ENCODE measurements at regions not wholly inside any gene's neighbourhood (a gene's known extent, or its start where the extent isn't known, plus 50 kb on each side); places are given as distances from the start of the nearest gene placed in this dataset.

DNA sequence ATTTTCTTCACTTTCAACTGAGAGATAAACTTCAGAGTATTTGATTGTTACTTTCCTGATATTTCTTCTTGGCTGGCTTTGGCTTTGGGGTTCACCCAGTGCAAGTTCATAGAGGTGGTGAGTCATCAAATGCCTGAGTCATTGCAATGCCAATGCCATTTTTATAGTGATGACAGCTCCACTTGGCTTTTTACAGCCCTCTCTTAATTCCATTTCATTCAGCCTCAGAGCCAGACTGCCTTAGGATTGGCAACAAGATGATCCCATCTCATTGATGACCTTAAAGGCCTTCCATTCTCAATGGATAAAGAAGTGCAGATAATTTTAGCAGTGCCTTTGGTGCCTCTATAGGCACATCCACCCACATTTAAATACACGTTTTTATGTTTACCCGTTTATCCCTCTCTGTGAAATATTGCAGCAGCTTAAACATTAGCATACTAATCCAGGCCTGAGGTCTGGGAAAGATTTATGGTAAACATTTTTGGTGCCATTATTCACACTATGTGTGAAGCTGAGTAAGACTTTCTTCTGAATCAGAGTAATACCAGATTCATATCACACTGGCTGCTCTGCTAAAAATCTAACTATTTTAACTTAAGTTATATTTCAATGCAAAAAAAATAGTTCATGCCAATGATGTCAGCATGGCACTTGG lies 88.9 kb upstream of the TYRP1 start:
- TF ChIP-seq, protein P1, sequence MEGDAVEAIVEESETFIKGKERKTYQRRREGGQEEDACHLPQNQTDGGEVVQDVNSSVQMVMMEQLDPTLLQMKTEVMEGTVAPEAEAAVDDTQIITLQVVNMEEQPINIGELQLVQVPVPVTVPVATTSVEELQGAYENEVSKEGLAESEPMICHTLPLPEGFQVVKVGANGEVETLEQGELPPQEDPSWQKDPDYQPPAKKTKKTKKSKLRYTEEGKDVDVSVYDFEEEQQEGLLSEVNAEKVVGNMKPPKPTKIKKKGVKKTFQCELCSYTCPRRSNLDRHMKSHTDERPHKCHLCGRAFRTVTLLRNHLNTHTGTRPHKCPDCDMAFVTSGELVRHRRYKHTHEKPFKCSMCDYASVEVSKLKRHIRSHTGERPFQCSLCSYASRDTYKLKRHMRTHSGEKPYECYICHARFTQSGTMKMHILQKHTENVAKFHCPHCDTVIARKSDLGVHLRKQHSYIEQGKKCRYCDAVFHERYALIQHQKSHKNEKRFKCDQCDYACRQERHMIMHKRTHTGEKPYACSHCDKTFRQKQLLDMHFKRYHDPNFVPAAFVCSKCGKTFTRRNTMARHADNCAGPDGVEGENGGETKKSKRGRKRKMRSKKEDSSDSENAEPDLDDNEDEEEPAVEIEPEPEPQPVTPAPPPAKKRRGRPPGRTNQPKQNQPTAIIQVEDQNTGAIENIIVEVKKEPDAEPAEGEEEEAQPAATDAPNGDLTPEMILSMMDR (IDR thresholded peaks at IDR 0.05), result no peak

DNA sequence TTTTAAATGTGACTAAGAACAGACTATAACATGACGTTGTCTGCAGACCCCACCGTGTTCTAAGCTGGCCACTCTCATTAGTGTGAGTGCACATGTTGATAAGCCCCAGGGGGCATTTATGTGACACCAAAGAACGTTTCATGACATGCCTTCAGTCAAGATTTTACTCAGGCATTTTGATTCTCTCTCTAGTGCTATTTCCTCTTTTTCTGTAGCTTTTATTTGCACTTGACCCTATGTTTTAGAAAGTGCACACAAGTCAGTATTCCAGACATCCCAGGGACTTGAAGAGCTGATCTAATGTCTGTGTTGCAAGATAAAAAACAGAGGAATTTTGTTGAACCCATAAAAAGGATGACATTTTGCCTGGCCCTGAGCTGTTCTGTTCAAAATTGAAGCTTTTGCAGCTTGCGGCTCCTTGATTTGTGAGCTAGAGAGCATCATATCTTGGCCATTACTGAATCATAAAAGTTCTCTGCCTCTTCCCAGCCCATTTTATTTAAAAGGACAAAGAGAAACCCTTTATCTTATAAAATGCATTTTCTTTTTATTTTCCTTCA lies 80.9 kb upstream of the TYRP1 start:
- TF ChIP-seq, protein P1 (IDR thresholded peaks at IDR 0.05), result no peak

DNA sequence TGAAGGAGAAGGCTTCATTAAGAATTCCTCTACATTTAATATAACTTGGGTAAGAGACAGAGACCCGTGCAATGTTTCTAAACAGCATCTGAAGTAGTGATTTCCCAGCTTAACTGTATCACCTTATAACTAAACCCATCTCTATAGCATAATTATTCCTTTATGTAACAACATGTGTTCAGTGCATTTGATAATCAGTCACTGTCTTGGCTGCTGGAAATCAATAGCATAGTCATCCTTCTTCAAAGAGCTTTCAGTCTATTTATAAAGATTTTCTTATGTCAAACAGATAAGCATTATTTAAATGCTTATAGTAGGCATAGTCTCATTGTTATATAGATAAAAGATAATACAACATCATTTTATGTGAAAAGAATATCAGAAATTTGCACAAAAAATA lies 80.1 kb upstream of the TYRP1 start:
- TF ChIP-seq, protein P1 (IDR thresholded peaks at IDR 0.05), result no peak

DNA sequence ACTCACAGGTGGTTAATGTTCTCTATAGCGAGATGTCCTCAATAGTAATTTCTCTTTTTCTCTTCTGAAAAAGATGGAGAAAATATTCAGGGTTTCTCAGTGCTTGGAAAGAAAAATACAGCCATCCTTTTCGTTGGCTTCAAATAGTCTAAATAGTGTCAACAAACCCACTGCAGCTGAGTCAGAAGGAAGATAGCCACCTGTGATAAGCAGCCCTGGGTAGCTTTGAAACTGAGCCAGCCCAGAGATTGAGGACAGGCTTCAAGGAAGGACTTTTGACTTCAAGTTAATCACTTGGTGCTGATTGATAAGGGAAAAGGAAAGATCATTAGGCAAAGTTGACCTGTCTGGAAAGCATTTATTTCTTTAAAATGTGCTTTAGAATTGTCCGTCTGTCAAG lies 78.7 kb upstream of the TYRP1 start:
- TF ChIP-seq, protein P1 (IDR thresholded peaks at IDR 0.05), result no peak

DNA sequence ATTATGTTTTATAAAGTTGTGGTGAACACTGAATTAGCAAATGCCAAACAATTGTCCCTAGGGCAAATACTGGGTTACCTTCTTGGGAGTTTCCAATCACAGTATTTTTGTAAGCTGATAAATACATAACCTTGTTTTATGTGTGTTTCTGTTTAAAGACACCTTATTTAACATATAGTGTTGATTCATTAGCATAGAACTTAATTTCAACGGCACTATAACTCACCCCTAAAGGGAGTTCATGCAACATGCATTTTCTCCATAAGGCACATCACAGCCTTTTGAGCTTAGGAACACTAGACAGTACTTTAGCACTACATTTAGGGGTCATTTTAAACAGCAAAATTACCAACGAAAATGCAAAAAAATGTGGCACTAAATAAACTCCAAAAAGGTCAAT lies 74.2 kb upstream of the TYRP1 start:
- TF ChIP-seq, protein P1 (IDR thresholded peaks at IDR 0.05), result no peak

DNA sequence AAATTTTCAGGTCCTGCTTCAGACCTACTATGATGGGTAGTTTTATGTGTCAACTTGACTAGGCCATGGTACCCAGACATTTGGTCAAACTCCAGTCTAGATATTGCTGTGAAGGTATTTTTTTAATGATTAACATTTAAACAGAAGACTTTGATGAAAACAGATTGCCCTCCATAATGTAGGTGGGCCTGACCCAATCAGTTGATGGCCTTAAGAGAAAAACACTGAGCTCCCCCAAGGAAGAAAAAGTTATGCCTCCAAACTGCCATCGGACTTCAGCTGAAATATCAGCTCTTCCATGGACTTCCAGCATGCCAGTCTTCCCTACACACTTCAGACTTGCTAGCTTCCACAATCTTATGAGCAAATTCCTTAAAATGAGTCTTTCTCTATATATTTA lies 67.3 kb upstream of the TYRP1 start:
- TF ChIP-seq, protein P1 (IDR thresholded peaks at IDR 0.05), result no peak

DNA sequence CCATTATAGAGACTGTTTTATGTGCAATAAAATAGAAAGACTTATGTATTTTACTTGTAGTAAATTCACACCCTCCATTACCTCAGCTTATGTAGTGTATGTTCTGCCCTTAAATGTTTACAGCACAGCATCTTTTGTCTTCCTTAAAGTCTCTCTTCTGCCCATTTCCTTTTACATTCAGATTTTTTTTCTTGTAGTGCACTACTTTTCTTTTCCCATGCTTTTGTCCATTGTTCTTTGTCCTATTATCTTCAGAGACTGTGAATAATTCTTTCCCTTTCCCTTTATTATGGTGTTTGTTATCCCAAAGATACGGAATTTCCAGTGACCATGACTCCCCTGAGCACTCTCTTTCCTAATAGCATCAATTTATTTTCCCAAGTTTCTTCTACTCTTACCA lies 66.1 kb upstream of the TYRP1 start:
- TF ChIP-seq, protein P1 (IDR thresholded peaks at IDR 0.05), result no peak

DNA sequence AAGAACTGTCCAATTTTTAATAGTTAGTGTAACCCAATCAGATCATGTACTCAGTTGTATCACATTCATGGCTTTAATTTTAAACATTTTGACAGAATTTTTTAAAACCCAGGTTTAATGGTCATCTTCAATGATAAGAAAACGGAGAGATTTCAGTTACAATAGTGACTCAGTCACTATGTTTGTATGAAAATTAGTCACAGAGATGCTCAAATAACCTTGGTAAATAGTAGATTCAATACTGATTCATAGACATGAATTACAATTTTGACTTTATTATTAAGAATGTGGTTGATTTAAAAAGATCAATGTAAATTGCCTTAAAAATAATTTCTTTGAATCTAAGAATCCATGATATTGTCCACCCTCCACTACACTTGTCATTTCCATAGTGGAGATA lies 64.6 kb upstream of the TYRP1 start:
- TF ChIP-seq, protein P1 (IDR thresholded peaks at IDR 0.05), result no peak
